HEK293 (cell line): ENCODE measurements at regions not wholly inside any gene's neighbourhood (a gene's known extent, or its start where the extent isn't known, plus 50 kb on each side); places are given as distances from the start of the nearest gene placed in this dataset.

Source experiments
- CTCF ChIA-PET: fragments of 350-600 bp; formaldehyde crosslinking; extraction: SDS; loops from one replicate; lab custom pipeline; 2021; ENCODE audit warnings: antibody characterized with exemption; lab: Yijun Ruan, JAX
- POLR2A ChIA-PET: fragments of 300-600 bp; formaldehyde crosslinking; extraction: SDS; loops from one replicate; lab custom pipeline; 2020; ENCODE audit warnings: antibody characterized with exemption, inconsistent platforms; lab: Yijun Ruan, JAX
- H3K27ac ChIP-seq: fragments of 200-500 bp; sonication (Bioruptor generic); 2 replicates; pipeline ENCODE4 v1.5.1; 2014; ENCODE audit warnings: low read depth, low read length, control low read depth, inconsistent platforms; ENCODE audit errors: extremely low read depth
- H3K36me3 ChIP-seq, 2 experiments: fragments of 200-500 bp in 1 of 2; sonication (Bioruptor generic) in 1 of 2; 1 replicate in 1 of 2; 2 replicates in 1 of 2; pipeline ENCODE4 v1.5.1; 2014 to 2017; ENCODE audit warnings: inconsistent platforms in 2 of 2, low read length in 2 of 2; ENCODE audit not compliant: control insufficient read depth in 2 of 2, insufficient read depth in 1 of 2
- H3K4me1 ChIP-seq: fragments of 200-500 bp; sonication (Bioruptor generic); 2 replicates; pipeline ENCODE4 v1.5.1; 2014; ENCODE audit warnings: mild to moderate bottlenecking, low read length, inconsistent platforms; ENCODE audit not compliant: control insufficient read depth, insufficient read depth
- H3K4me3 ChIP-seq: 2 replicates; pipeline ENCODE4 v1.5.1; 2011; ENCODE audit warnings: low read depth, mild to moderate bottlenecking, control low read depth, low read length, moderate library complexity
- H3K9me3 ChIP-seq: fragments of 200-500 bp; sonication (Bioruptor generic); 2 replicates; pipeline ENCODE4 v1.5.1; 2014; ENCODE audit warnings: low read depth, low read length, inconsistent platforms; ENCODE audit not compliant: control insufficient read depth, insufficient read depth
- EGR2 ChIP-seq: fragments of 450-650 bp; formaldehyde crosslinking; IDR thresholded peaks from 2 replicates; pipeline ENCODE4 v1.5.1; 2016; ENCODE audit warnings: low read depth, missing biosample characterization, missing genetic modification characterization
- IKZF3 ChIP-seq: fragments of 450-650 bp; IDR thresholded peaks from 2 replicates; pipeline ENCODE4 v1.5.0; 2018; ENCODE audit warnings: missing biosample characterization, mild to moderate bottlenecking, missing genetic modification characterization, moderate library complexity
- KLF1 ChIP-seq: fragments of 450-650 bp; formaldehyde crosslinking; IDR thresholded peaks from 2 replicates; pipeline ENCODE4 v1.5.1; 2016; ENCODE audit warnings: missing biosample characterization, missing genetic modification characterization
- OSR2 ChIP-seq: fragments of 450-650 bp; formaldehyde crosslinking; IDR thresholded peaks from 2 replicates; pipeline ENCODE4 v1.5.1; 2016; ENCODE audit warnings: missing biosample characterization, missing genetic modification characterization
- SP2 ChIP-seq: fragments of 450-650 bp; formaldehyde crosslinking; IDR thresholded peaks from 2 replicates; pipeline ENCODE4 v1.5.1; 2016; ENCODE audit warnings: missing biosample characterization, missing genetic modification characterization
- TSHZ1 ChIP-seq: fragments of 450-650 bp; formaldehyde crosslinking; IDR thresholded peaks from 2 replicates; pipeline ENCODE4 v1.5.1; 2016; ENCODE audit warnings: missing biosample characterization, missing genetic modification characterization, borderline replicate concordance
- ZNF138 ChIP-seq: fragments of 450-650 bp; formaldehyde crosslinking; IDR thresholded peaks from 2 replicates; pipeline ENCODE4 v1.5.1; 2016; ENCODE audit warnings: missing biosample characterization, missing genetic modification characterization, borderline replicate concordance
- ZNF175 ChIP-seq: fragments of 450-650 bp; formaldehyde crosslinking; IDR thresholded peaks from 2 replicates; pipeline ENCODE4 v1.5.1; 2016; ENCODE audit warnings: missing biosample characterization, missing genetic modification characterization
- ZNF266 ChIP-seq: fragments of 450-650 bp; formaldehyde crosslinking; IDR thresholded peaks from 2 replicates; pipeline ENCODE4 v1.5.1; 2016; ENCODE audit warnings: missing biosample characterization, missing genetic modification characterization, low read depth
- ZNF354C ChIP-seq: fragments of 450-650 bp; formaldehyde crosslinking; IDR thresholded peaks from 2 replicates; pipeline ENCODE4 v1.5.1; 2016; ENCODE audit warnings: missing biosample characterization, missing genetic modification characterization, low read depth, borderline replicate concordance
- ZNF362 ChIP-seq: fragments of 450-650 bp; formaldehyde crosslinking; IDR thresholded peaks from 2 replicates; pipeline ENCODE4 v1.5.1; 2016; ENCODE audit warnings: missing biosample characterization, missing genetic modification characterization
- ZNF416 ChIP-seq: fragments of 450-650 bp; formaldehyde crosslinking; IDR thresholded peaks from 2 replicates; pipeline ENCODE4 v1.5.1; 2016; ENCODE audit warnings: missing biosample characterization, missing genetic modification characterization
- ZNF449 ChIP-seq: fragments of 450-650 bp; formaldehyde crosslinking; IDR thresholded peaks from 2 replicates; pipeline ENCODE4 v1.5.1; 2017; ENCODE audit warnings: missing biosample characterization, mild to moderate bottlenecking, missing genetic modification characterization, moderate library complexity
- ZNF48 ChIP-seq: fragments of 450-650 bp; formaldehyde crosslinking; IDR thresholded peaks from 2 replicates; pipeline ENCODE4 v1.5.1; 2016; ENCODE audit warnings: missing biosample characterization, missing genetic modification characterization
- ZNF530 ChIP-seq: fragments of 450-650 bp; formaldehyde crosslinking; IDR thresholded peaks from 2 replicates; pipeline ENCODE4 v1.5.1; 2016; ENCODE audit warnings: low read depth, missing biosample characterization, missing genetic modification characterization
- ZNF549 ChIP-seq: fragments of 450-650 bp; IDR thresholded peaks from 2 replicates; pipeline ENCODE4 v1.5.1; 2018; ENCODE audit warnings: missing biosample characterization, missing genetic modification characterization, mild to moderate bottlenecking, inconsistent platforms, moderate library complexity
- ZNF596 ChIP-seq: fragments of 450-650 bp; IDR thresholded peaks from 2 replicates; pipeline ENCODE4 v1.5.0; 2018; ENCODE audit warnings: missing biosample characterization, mild to moderate bottlenecking, missing genetic modification characterization, moderate library complexity
- ZNF600 ChIP-seq: fragments of 450-650 bp; formaldehyde crosslinking; IDR thresholded peaks from 2 replicates; pipeline ENCODE4 v1.5.1; 2016; ENCODE audit warnings: missing biosample characterization, missing genetic modification characterization
- ZNF623 ChIP-seq: fragments of 450-650 bp; formaldehyde crosslinking; IDR thresholded peaks from 2 replicates; pipeline ENCODE4 v1.5.1; 2016; ENCODE audit warnings: missing biosample characterization, missing genetic modification characterization
- ZNF654 ChIP-seq: fragments of 450-650 bp; formaldehyde crosslinking; IDR thresholded peaks from 2 replicates; pipeline ENCODE4 v1.5.1; 2016; ENCODE audit warnings: low read depth, missing biosample characterization, missing genetic modification characterization
- ZNF664 ChIP-seq: fragments of 450-650 bp; formaldehyde crosslinking; IDR thresholded peaks from 2 replicates; pipeline ENCODE4 v1.5.1; 2016; ENCODE audit warnings: missing biosample characterization, missing genetic modification characterization
- ZNF76 ChIP-seq: fragments of 450-650 bp; formaldehyde crosslinking; IDR thresholded peaks from 2 replicates; pipeline ENCODE4; 2016; ENCODE audit warnings: low read depth, missing biosample characterization, missing genetic modification characterization, borderline replicate concordance
- ZNF837 ChIP-seq: fragments of 450-650 bp; formaldehyde crosslinking; IDR thresholded peaks from 2 replicates; pipeline ENCODE4 v1.5.1; 2016; ENCODE audit warnings: missing biosample characterization, missing genetic modification characterization
- ZXDB ChIP-seq: fragments of 450-650 bp; formaldehyde crosslinking; IDR thresholded peaks from 2 replicates; pipeline ENCODE4 v1.5.1; 2016; ENCODE audit warnings: missing biosample characterization, missing genetic modification characterization
- TF ChIP-seq, protein P1 (sequence below): fragments of 450-650 bp; formaldehyde crosslinking; IDR thresholded peaks from 2 replicates; pipeline ENCODE4 v1.5.1; 2016; ENCODE audit warnings: missing biosample characterization, missing genetic modification characterization
- TF ChIP-seq, protein P2 (sequence below): IDR thresholded peaks from 2 replicates; pipeline ENCODE4 v1.6.1; 2011; ENCODE audit warnings: mild to moderate bottlenecking, low read depth, low read length, borderline replicate concordance

- POLR2A ChIA-PET = no interaction called here
- Histone ChIP-seq H3K36me3 (no peaks in the 10 kb centered on the region), H3K4me1 (no peaks in the 10 kb centered on the region), H3K9me3 (no peaks in the 10 kb centered on the region), H3K4me3 (no peak overlapping the region), H3K27ac (no peak overlapping the region)
- TF ChIP-seq ZNF362 (tag by site-specific recombination) = no peak
- no peak for TF ChIP-seq ZNF416 (tag by site-specific recombination)
- no peak for TF ChIP-seq ZNF266 (tag by site-specific recombination)
- no peak for TF ChIP-seq ZNF549 (tag by site-specific recombination)
- TF ChIP-seq ZXDB = no peak
- no peak for TF ChIP-seq SP2 (tag by site-specific recombination)
- no peak for TF ChIP-seq ZNF596 (tag by site-specific recombination)
- TF ChIP-seq KLF1 (tag by site-specific recombination) = no peak
- TF ChIP-seq ZNF449 (tag by site-specific recombination) = no peak
- TF ChIP-seq ZNF76 (tag by site-specific recombination) = no peak
- no peak for TF ChIP-seq ZNF354C (tag by site-specific recombination)
- TF ChIP-seq TSHZ1 (tag by site-specific recombination) = no peak
- no peak for TF ChIP-seq ZNF654
- TF ChIP-seq EGR2 (tag by site-specific recombination) = no peak
- TF ChIP-seq ZNF175 = no peak
- TF ChIP-seq IKZF3 (tag by site-specific recombination) = no peak
- CTCF ChIA-PET = no interaction called here
These were observed 91.9 kb upstream of the MBL2 start for GRCh38 chr10:52864201-52865106.

DNA sequence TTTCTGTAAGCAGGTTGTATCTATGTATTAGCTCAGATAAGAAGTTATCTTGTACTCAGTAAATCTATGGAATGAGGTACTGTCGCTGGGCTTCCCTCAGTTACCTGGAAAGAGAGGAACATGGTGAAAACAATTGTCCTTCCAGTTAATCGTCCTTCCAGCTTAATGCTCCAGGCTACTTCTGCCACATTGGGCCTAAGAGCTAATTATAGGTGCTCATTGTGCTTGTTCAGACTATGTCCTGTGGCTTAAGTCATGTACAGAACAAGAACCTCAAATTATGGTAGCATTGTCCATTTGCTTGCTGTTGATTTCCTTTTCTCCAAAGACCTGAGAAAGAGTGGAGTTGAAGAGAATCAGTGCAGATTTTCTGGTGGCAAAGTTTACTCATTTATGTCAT is 86.1 kb upstream of the MBL2 start:
- Histone ChIP-seq H3K27ac (no peak overlapping the region), H3K4me3 (no peak overlapping the region), H3K4me1 (no peaks in the 10 kb centered on the region), H3K36me3 (no peaks in the 10 kb centered on the region), H3K9me3 (no peaks in the 10 kb centered on the region)
- CTCF ChIA-PET = no interaction called here
- POLR2A ChIA-PET = no interaction called here
- TF ChIP-seq OSR2 (tag by site-specific recombination) = no peak
- TF ChIP-seq ZNF837 = no peak
- TF ChIP-seq ZNF530 (tag by site-specific recombination) = no peak
- TF ChIP-seq ZNF48 (tag by site-specific recombination) = no peak
- TF ChIP-seq, protein P1, sequence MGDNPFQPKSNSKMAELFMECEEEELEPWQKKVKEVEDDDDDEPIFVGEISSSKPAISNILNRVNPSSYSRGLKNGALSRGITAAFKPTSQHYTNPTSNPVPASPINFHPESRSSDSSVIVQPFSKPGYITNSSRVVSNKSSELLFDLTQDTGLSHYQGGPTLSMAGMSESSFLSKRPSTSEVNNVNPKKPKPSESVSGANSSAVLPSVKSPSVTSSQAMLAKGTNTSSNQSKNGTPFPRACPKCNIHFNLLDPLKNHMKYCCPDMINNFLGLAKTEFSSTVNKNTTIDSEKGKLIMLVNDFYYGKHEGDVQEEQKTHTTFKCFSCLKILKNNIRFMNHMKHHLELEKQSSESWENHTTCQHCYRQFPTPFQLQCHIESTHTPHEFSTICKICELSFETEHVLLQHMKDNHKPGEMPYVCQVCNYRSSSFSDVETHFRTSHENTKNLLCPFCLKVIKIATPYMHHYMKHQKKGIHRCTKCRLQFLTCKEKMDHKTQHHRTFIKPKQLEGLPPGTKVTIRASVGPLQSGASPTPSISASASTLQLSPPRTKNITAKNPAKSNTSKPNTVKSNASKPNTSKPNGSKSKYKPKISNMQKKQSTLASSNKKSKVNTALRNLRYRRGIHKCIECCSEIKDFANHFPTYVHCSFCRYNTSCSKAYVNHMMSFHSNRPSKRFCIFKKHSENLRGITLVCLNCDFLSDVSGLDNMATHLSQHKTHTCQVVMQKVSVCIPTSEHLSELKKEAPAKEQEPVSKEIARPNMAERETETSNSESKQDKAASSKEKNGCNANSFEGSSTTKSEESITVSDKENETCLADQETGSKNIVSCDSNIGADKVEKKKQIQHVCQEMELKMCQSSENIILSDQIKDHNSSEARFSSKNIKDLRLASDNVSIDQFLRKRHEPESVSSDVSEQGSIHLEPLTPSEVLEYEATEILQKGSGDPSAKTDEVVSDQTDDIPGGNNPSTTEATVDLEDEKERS = no peak
- TF ChIP-seq ZNF138 = no peak
- TF ChIP-seq, protein P2, sequence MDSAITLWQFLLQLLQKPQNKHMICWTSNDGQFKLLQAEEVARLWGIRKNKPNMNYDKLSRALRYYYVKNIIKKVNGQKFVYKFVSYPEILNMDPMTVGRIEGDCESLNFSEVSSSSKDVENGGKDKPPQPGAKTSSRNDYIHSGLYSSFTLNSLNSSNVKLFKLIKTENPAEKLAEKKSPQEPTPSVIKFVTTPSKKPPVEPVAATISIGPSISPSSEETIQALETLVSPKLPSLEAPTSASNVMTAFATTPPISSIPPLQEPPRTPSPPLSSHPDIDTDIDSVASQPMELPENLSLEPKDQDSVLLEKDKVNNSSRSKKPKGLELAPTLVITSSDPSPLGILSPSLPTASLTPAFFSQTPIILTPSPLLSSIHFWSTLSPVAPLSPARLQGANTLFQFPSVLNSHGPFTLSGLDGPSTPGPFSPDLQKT = no peak
- TF ChIP-seq ZNF664 (tag by site-specific recombination) = no peak
- no peak for TF ChIP-seq ZNF623 (tag by site-specific recombination)
- TF ChIP-seq ZNF600 (tag by site-specific recombination) = no peak
